ENCODE measurements at regions not wholly inside any gene's neighbourhood (a gene's known extent, or its start where the extent isn't known, plus 50 kb on each side); places are given as distances from the start of the nearest gene placed in this dataset.
"Not testable (repeated sequence)": the region's sequence is repeated elsewhere in the genome, so short reads cannot be mapped to it uniquely, and the experiment has no call there.

DNA sequence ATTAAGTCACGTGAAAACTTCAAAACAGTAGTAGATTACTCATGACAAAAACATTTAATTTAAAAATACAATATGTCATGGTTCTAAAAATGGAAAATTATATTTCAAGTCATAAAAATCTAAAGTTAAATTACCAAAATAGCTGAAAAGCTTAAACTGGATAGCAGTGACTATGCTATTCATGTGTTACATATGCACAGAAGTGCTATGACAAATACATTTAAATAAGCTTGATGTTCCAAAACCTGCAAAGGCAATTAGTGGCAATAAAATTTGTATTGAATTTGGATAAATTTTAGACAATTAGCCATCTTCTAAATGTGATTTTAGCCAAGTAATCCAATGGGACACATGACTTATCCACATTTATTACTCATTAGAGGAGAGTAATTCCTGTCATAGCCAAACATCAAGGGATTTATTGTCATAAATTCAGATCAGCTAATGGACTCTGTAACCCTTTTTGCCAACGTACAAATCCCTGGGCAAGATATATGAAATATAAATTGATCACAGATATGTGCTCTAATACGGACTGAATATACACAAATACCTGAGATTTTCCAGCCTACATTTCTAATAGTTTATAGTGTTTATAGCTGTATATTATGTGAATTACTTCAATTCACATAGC is 419.4 kb downstream of the ISL1 start:
- no peak for DNase-seq (ENCODE audit: low read depth)

DNA sequence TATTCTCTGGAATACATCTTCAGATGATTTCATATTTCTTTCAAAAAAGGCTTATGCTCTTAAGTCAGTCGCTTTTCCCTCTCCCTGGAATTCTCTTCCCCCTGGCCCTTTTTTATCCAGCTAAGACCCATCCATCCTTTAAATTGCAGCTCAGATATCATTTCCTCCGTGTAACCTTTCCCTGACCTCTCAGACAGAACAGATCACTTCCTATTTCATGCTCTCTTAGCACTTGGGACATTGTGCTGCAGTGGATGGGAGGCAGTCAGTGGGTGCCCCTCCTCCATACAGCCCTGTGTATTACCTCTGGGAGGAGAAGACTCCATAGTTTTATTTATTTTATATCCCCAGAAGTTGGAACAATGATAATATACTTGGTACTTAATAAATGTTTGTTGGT is 423.4 kb downstream of the ISL1 start:
- DNase-seq (ENCODE audit: low read depth) = no peak

GRCh38 chr5:51810592-51810991 is 427.3 kb downstream of the ISL1 start:
- DNase-seq (ENCODE audit: low read depth) = no peak

- DNase-seq (ENCODE audit: low read depth) = no peak
Observed at GRCh38 chr5:51811883-51812471, 428.7 kb downstream of the ISL1 start.

DNA sequence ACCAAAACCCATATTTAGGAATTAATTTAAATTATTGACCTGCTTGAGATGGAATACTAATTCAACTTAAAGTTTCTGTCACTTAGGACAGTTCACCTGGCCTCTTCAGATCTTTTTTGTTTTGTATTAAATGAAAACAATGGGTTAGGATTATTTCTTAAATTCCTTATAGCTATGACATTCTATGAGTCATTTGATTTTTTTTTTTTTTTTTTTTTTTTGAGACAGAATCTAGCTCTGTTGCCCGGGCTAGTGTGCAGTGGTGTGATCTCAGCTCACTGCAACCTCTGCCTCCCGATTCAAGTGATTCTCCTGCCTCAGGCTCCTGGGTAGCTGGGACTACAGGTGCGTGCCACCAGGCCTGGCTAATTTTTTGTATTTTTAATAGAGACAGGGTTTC is 431.6 kb downstream of the ISL1 start:
- DNase-seq (ENCODE audit: low read depth) = not testable (repeated sequence)

DNA sequence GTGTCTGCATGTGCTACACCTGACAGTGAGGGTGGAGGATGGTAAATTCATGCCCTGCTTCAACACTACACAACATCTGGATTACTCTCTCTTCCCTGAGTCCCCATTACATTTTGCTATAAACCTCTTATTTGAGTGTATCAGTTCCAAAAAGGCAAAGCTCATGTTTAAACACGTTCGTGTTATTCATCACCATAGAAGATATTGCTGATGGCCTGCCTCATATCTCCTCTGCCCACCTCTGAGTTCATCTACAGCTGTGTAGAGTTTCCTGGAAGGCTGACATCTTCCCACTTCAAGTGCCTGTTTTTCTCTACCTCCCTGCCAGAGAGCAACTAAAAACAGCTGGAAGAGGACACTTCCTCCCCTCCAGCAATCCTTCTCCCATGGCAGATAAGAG is 433.2 kb downstream of the ISL1 start:
- DNase-seq (ENCODE audit: low read depth) = no peak

DNA sequence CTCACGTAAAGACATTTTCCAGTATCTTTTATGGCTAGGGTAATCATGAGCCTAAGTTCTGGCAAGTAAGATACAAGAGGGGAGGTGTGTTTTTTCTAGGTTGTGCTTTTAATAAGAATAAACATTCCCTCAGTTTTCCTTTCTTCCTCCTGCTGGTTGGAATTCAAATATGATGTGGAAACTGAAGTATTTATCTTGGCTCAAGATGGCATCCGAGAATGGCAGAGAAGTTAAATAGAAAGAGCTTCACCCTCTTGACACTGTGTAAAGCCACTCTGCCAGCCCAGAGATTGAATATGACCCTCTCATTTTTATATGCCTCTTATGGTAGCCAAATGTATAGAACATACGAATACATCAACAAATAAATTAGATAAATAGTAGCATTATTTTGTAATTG is 438.4 kb downstream of the ISL1 start:
- DNase-seq (ENCODE audit: low read depth) = no peak

DNA sequence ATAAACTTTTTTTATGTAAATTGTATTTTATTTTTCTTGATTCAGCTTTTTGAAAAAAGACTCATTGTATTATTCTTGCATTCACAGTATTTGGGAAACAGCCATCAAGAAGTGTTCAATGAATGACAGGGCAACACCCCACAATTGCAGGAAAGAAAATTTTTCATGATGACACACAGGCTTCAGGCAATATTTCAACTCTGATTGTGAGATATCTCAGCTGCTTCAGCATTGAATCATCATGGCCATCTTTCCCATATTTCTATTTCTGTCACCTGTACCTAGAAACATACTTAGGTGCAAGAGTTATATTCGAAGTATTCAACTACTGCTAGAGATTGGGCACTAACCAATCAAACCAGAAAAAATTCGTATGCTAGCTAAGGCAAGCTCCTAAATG is 446.0 kb downstream of the ISL1 start:
- DNase-seq (ENCODE audit: low read depth) = no peak

- no peak for DNase-seq (ENCODE audit: low read depth)
Observed at GRCh38 chr5:51829691-51830090, 446.4 kb downstream of the ISL1 start.

- no peak for DNase-seq (ENCODE audit: low read depth)
Observed at GRCh38 chr5:51832934-51833470, 449.8 kb downstream of the ISL1 start.

GRCh38 chr5:51838459-51838858 is 455.2 kb downstream of the ISL1 start:
- no peak for DNase-seq (ENCODE audit: low read depth)

- DNase-seq (ENCODE audit: low read depth) = no peak
Observed at GRCh38 chr5:51843893-51844292, 460.6 kb downstream of the ISL1 start.

DNA sequence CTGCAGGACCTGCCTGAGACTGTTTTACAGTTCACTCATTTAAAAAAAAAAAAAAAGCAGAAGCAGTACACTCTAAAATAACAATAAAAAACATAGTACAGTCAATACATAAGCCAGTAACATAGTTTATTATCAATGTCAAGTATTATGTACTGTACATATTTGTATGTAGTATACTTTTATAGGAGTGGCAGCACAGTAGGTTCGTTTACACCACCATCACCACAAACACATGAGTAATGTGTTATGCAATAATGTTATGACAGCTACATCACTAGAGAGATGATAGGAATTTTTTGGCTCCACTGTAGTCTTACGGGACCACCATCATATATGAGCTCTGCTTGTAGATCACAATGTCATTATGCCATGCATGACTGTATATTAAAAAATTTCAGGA is 462.8 kb downstream of the ISL1 start:
- no peak for DNase-seq (ENCODE audit: low read depth)

- DNase-seq (ENCODE audit: low read depth) = no peak
Observed at GRCh38 chr5:51859624-51860023, 476.4 kb downstream of the ISL1 start.

GRCh38 chr5:51860532-51861018 is 477.3 kb downstream of the ISL1 start:
- DNase-seq (ENCODE audit: low read depth) = no peak

GRCh38 chr5:51872144-51872543 is 488.9 kb downstream of the ISL1 start:
- no peak for DNase-seq (ENCODE audit: low read depth)

DNA sequence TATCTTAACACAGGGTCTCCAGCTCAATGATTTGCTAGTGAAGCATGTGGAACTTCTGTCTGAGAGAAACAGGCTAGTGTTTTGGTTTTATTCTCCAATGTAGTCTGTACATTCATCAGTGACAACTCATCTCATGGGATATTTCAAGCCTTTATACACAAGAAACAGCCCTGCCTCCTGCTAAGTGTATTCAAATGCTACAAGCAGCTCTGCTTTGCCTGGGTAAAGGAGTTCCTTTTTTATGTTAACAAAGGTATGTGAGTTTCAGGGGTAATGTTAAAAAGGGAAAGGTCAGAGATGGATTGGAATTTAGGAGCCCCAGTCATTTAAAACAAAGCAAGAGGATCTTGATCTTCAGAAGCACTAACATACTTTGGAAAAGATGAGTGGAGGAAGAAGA is 498.7 kb downstream of the ISL1 start:
- DNase-seq (ENCODE audit: low read depth) = no peak

DNA sequence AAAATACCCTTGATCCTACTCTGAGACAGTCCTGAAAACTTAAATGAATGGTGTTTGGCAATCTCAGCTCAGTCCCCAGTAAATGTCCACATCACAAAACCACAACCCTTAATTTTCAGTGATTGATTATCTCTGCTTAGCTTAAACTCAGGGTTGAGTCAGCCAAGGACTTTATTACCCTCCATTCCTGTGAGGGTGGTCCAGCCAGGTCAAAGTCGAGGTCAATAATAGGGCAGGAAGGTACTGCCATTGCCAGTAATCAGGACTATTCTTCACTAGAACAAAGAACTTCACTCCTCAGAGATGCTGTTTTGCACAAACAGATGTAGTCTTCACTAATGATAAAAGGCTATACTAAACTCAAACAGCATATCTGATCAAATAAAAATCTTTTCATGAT is 499.4 kb downstream of the ISL1 start:
- no peak for DNase-seq (ENCODE audit: low read depth)

DNA sequence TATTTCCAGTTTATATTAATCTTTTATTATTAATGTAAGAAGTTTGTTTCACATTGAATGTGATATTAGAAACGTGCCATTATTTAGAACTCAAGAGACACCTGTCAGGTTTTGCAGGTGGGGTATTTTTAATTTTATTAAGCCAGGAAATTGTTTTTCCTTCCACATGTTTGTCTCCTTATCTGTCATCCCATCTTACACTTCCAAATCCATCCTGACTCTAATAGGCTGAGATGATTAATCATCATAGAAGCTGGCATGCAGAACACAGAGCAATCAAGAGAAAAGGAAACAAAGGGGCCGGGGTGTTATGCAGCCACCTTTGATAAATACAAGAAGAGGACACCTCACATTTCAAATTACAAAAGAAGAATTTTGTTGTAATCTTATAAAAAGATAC is 506.5 kb downstream of the ISL1 start:
- no peak for DNase-seq (ENCODE audit: low read depth)

DNA sequence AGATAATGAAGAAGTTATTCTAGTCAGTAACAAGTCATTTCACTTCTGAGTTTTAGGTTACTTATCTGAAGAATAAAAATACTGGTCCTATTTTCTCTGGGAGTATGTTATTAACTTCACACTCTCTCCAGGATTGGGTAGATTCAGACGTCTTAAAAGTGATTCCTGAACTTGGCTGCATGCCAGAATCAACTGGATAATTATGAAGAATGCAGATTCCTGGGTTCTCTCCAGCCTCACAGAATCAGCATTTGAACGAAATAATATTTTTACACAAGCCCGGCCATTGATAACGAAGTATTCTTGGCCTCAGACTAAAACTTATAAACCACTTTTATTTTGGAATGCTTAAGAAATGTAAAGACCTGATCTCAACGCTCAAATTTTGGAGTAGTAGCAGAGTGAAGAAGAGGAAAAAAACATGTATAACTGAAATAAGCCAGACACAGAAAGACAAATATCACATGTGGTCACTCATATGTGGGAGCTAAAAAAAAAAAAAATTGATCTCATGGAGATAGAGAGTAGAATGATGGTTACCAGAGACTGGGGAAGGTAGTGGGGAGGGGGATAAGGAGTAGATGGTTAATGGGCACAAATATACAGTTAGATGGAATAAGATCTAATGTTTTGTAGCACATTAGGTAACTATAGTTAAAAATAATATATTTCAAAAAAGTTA is 507.3 kb downstream of the ISL1 start:
- DNase-seq (ENCODE audit: low read depth) = no peak

GRCh38 chr5:51892680-51893079 is 509.4 kb downstream of the ISL1 start:
- DNase-seq (ENCODE audit: low read depth) = no peak

GRCh38 chr5:51895834-51896233 is 512.6 kb downstream of the ISL1 start:
- no peak for DNase-seq (ENCODE audit: low read depth)

DNA sequence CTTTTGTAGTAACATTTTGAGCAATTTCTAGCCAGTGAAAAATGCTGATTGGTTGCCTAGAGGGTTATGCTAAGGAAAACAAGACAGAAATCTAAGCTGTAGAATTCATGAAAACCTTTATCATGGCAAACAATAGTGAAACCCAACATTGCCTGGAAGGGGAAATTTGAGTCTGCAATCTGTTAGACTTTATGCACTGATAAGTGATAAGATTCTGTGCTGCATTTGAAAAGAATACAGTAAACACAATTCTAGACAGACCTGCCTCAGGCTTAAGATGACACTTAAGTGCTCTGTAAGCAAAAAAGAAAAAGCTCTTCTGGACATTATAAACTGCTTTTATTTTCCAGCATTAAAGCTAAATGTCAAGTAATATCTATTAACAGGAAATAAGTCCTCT is 519.3 kb downstream of the ISL1 start:
- DNase-seq (ENCODE audit: low read depth) = no peak

Measured in fibroblast of the conjunctiva (primary cell).